ENCODE measurements at regions not wholly inside any gene's neighbourhood (a gene's known extent, or its start where the extent isn't known, plus 50 kb on each side); places are given as distances from the start of the nearest gene placed in this dataset.
A peak's percentile ranks its signal among the peaks of the same experiment; 100 is the strongest.

DNA sequence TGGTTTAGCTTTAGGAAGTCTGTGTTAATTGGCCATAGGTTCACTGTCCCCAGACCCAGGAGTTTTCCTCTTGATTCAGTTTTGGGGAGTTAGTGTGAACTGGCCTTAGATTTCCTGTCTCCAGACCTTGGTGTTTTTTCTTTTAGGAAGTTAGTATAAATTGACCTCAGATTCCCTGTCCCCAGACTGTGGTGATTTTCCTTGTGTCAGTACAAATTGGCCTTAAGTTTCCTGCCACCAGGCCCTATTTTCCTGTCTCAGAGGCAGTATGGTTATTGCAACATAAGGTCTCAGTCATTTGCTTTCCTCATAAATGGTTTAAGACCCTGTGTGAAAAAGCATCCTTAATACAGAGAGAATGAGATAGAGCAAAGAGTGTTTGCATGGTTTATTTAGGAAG, 595.8 kb downstream of the NLGN4X start:
- no peak overlapping the region for H3K4me2 ChIP-seq (ENCODE audit: low read length)
- H3K9me2 ChIP-seq (ENCODE audit: insufficient read depth, low read length), result no peaks in the 10 kb centered on the region
- no peaks in the 10 kb centered on the region for H4K20me1 ChIP-seq (ENCODE audit: insufficient read depth)
- no peaks in the 10 kb centered on the region for H3F3A ChIP-seq (ENCODE audit: insufficient read depth, low read length, poor library complexity, severe bottlenecking)
- H3K4me3 ChIP-seq (ENCODE audit: low read length), result no peak overlapping the region
- no peak overlapping the region for H2AFZ ChIP-seq (ENCODE audit: low read depth, low read length)
- H3K27ac ChIP-seq (ENCODE audit: low read length), result no peak overlapping the region
- H3K79me2 ChIP-seq (replicated peaks; ENCODE audit: insufficient read depth, low read length), result no peaks in the 10 kb centered on the region
- H3K9ac ChIP-seq (ENCODE audit: low read length), result no peak overlapping the region
- no peaks in the 10 kb centered on the region for H3K27me3 ChIP-seq (ENCODE audit: insufficient read depth, low read depth, low read length)
- no peaks in the 10 kb centered on the region for H3K36me3 ChIP-seq (ENCODE audit: insufficient read depth, low read length)
- no peak for TF ChIP-seq EP300 (conservative IDR thresholded peaks at IDR 0.05; ENCODE audit: poor library complexity, severe bottlenecking)
- no peak for TF ChIP-seq SMC3 (conservative IDR thresholded peaks at IDR 0.05; ENCODE audit: poor library complexity)
- TF ChIP-seq POLR2AphosphoS5 (IDR thresholded peaks at IDR 0.05), result no peak
- no peak for TF ChIP-seq RAD21 (conservative IDR thresholded peaks at IDR 0.05)
- no peaks in the 10 kb centered on the region for H3K9me3 ChIP-seq (ENCODE audit: low read length)

DNA sequence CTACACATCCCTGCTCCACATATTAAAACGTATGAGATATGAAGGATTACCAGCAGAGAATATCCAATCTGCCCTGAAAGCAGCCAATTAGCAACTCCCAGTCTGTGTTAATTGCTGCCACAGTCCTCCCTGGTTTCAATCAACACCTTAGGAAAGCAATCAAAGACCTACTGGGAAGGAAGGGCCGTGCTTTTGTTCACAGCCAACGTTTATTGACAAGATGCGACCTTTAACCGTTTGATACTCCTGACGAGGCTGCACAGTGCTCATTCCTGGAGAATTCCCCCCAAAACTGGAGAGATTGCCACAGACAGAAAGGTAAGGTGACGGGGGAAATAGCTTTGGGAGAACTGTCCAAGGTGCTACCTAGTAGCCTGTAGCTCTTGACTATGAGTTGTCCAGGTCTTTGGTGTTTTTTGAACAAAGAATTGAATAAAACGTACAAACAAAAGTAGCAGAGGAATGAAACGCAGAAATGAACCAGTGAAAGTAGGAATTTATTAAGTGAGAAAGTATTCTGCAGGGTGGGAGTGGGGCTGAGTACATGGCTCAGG, 596.5 kb downstream of the NLGN4X start:
- Histone ChIP-seq H3K79me2 (replicated peaks; ENCODE audit: insufficient read depth, low read length) (no peaks in the 10 kb centered on the region), H3K36me3 (ENCODE audit: insufficient read depth, low read length) (no peaks in the 10 kb centered on the region), H3K27me3 (ENCODE audit: insufficient read depth, low read depth, low read length) (no peaks in the 10 kb centered on the region), H3K4me2 (ENCODE audit: low read length) (no peak overlapping the region), H4K20me1 (ENCODE audit: insufficient read depth) (no peaks in the 10 kb centered on the region), H3K27ac (ENCODE audit: low read length) (no peak overlapping the region), H3K4me3 (ENCODE audit: low read length) (no peak overlapping the region), H2AFZ (ENCODE audit: low read depth, low read length) (no peak overlapping the region), H3K9me2 (ENCODE audit: insufficient read depth, low read length) (no peaks in the 10 kb centered on the region), H3F3A (ENCODE audit: insufficient read depth, low read length, poor library complexity, severe bottlenecking) (no peaks in the 10 kb centered on the region), H3K9me3 (ENCODE audit: low read length) (no peaks in the 10 kb centered on the region), H3K9ac (ENCODE audit: low read length) (no peak overlapping the region)
- TF ChIP-seq RAD21 (conservative IDR thresholded peaks at IDR 0.05), result no peak
- TF ChIP-seq, protein P1, sequence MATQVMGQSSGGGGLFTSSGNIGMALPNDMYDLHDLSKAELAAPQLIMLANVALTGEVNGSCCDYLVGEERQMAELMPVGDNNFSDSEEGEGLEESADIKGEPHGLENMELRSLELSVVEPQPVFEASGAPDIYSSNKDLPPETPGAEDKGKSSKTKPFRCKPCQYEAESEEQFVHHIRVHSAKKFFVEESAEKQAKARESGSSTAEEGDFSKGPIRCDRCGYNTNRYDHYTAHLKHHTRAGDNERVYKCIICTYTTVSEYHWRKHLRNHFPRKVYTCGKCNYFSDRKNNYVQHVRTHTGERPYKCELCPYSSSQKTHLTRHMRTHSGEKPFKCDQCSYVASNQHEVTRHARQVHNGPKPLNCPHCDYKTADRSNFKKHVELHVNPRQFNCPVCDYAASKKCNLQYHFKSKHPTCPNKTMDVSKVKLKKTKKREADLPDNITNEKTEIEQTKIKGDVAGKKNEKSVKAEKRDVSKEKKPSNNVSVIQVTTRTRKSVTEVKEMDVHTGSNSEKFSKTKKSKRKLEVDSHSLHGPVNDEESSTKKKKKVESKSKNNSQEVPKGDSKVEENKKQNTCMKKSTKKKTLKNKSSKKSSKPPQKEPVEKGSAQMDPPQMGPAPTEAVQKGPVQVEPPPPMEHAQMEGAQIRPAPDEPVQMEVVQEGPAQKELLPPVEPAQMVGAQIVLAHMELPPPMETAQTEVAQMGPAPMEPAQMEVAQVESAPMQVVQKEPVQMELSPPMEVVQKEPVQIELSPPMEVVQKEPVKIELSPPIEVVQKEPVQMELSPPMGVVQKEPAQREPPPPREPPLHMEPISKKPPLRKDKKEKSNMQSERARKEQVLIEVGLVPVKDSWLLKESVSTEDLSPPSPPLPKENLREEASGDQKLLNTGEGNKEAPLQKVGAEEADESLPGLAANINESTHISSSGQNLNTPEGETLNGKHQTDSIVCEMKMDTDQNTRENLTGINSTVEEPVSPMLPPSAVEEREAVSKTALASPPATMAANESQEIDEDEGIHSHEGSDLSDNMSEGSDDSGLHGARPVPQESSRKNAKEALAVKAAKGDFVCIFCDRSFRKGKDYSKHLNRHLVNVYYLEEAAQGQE (IDR thresholded peaks at IDR 0.05; ENCODE audit: borderline replicate concordance), result no peak

DNA sequence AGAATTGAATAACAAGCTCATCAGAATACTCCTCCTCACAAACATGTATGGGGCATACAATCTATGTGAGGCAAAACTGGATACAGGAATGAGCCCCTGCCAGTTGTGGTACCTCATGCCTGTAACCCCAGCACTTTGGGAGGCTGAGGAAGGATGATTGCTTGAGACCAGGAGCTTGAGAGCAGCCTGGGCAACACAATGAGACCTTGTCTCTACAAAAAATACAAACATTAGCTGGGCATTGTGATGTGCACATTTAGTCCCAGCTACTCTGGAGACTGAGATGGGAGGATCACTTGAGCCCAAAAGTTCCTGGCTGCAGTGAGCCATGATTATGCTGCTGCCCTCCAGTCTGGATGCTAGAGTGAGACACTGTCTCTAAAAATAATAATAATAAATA, 611.0 kb downstream of the NLGN4X start:
- H3K9ac ChIP-seq (ENCODE audit: low read length), result no peak overlapping the region
- no peaks in the 10 kb centered on the region for H3K79me2 ChIP-seq (replicated peaks; ENCODE audit: insufficient read depth, low read length)
- no peak overlapping the region for H3K27ac ChIP-seq (ENCODE audit: low read length)

DNA sequence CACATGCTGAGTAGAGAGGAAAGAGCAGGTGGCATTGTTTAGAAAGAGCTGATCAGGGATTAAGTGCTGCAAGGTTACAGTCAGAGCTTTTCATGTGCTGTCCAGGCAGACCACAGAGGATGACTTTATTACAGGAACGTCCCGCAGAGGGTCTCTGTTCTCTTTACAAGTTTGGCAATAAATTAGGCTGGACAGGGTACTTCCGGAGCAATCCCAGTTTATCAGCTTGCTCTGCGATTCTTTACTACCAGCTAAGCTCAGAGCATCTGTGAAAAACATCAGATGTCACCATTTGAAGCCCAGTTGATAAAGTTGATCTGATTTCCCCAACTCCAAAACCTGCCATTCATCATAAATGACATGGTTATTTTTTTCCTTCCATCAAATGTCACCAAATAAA, 633.1 kb downstream of the NLGN4X start:
- no peaks in the 10 kb centered on the region for H4K20me1 ChIP-seq (ENCODE audit: insufficient read depth)
- no peak overlapping the region for H3K9ac ChIP-seq (ENCODE audit: low read length)
- H3K27me3 ChIP-seq (ENCODE audit: insufficient read depth, low read depth, low read length), result no peaks in the 10 kb centered on the region
- H3K9me2 ChIP-seq (ENCODE audit: insufficient read depth, low read length), result no peaks in the 10 kb centered on the region
- H2AFZ ChIP-seq (ENCODE audit: low read depth, low read length), result no peak overlapping the region
- no peak overlapping the region for H3K4me3 ChIP-seq (ENCODE audit: low read length)
- no peak overlapping the region for H3K4me2 ChIP-seq (ENCODE audit: low read length)
- H3K79me2 ChIP-seq (replicated peaks; ENCODE audit: insufficient read depth, low read length), result no peaks in the 10 kb centered on the region
- TF ChIP-seq MXI1 (conservative IDR thresholded peaks at IDR 0.05; ENCODE audit: poor library complexity, severe bottlenecking) (no peak), EP300 (conservative IDR thresholded peaks at IDR 0.05; ENCODE audit: poor library complexity, severe bottlenecking) (peak; percentile 72)
- H3K36me3 ChIP-seq (ENCODE audit: insufficient read depth, low read length), result no peaks in the 10 kb centered on the region
- H3K9me3 ChIP-seq (ENCODE audit: low read length), result no peaks in the 10 kb centered on the region
- H3F3A ChIP-seq (ENCODE audit: insufficient read depth, low read length, poor library complexity, severe bottlenecking), result no peaks in the 10 kb centered on the region
- H3K27ac ChIP-seq (ENCODE audit: low read length), result no peak overlapping the region

More for the DNA sequence above, 611.0 kb downstream of the NLGN4X start:
- Histone ChIP-seq H3K36me3 (ENCODE audit: insufficient read depth, low read length) (no peaks in the 10 kb centered on the region), H3K9me2 (ENCODE audit: insufficient read depth, low read length) (no peaks in the 10 kb centered on the region), H3K9me3 (ENCODE audit: low read length) (no peaks in the 10 kb centered on the region), H3F3A (ENCODE audit: insufficient read depth, low read length, poor library complexity, severe bottlenecking) (no peaks in the 10 kb centered on the region), H4K20me1 (ENCODE audit: insufficient read depth) (no peaks in the 10 kb centered on the region), H3K27me3 (ENCODE audit: insufficient read depth, low read depth, low read length) (no peaks in the 10 kb centered on the region), H3K4me3 (ENCODE audit: low read length) (no peak overlapping the region), H3K4me2 (ENCODE audit: low read length) (no peak overlapping the region), H2AFZ (ENCODE audit: low read depth, low read length) (no peak overlapping the region)
- no peak for TF ChIP-seq POLR2AphosphoS5 (IDR thresholded peaks at IDR 0.05)

Measured in neural cell (in vitro differentiated cells).